Upper lobe of left lung (tissue), 6 donors: ENCODE measurements at regions not wholly inside any gene's neighbourhood (a gene's known extent, or its start where the extent isn't known, plus 50 kb on each side); places are given as distances from the start of the nearest gene placed in this dataset.

Experiments
- ATAC-seq, 2 donors: fragments of 200-7000 bp; cut with Tn5 transposase; one replicate each; pipeline ENCODE4 v1.9.1; 2022; ENCODE audit warnings: mild to moderate bottlenecking in 2 of 2, moderate library complexity in 2 of 2; ENCODE audit not compliant: low FRiP score in 2 of 2
- DNase-seq, 2 donors: peaks; one replicate each; pipeline ENCODE4 v3.0.0-alpha.2; 2019 to 2020
- H3K27ac ChIP-seq, 4 donors: fragments of 200-600 bp; sonication (generic); one replicate each; pipeline ENCODE4 v1.5.1; 2016 to 2019
- H3K27me3 ChIP-seq, 4 donors: fragments of 200-600 bp; sonication (generic); one replicate each; pipeline ENCODE4 v1.5.1; 2017 to 2019
- H3K36me3 ChIP-seq, 4 donors: fragments of 200-600 bp; sonication (generic); one replicate each; pipeline ENCODE4 v1.5.1; 2016 to 2019
- H3K4me1 ChIP-seq, 4 donors: fragments of 200-600 bp; sonication (generic); one replicate each; pipeline ENCODE4 v1.5.1; 2018 to 2019
- H3K4me3 ChIP-seq, 4 donors: fragments of 200-600 bp; sonication (generic); one replicate each; pipeline ENCODE4 v1.5.1; 2017 to 2019; ENCODE audit warnings: mild to moderate bottlenecking in 2 of 4, moderate library complexity in 1 of 4
- H3K9me3 ChIP-seq, 4 donors: fragments of 200-600 bp; sonication (generic); one replicate each; pipeline ENCODE4 v1.5.1; 2018 to 2019
- EP300 ChIP-seq, 4 donors: sonication (generic); formaldehyde crosslinking; IDR thresholded peaks; one replicate each; pipeline ENCODE4 v1.5.1; 2017; ENCODE audit warnings: antibody characterized with exemption in 4 of 4, control low read depth in 2 of 4
- POLR2A ChIP-seq, 4 donors: fragments of 450-650 bp; IDR thresholded peaks; one replicate each; pipeline ENCODE4 v1.5.1; 2016 to 2017; ENCODE audit warnings: antibody characterized with exemption in 4 of 4, mild to moderate bottlenecking in 2 of 4
- POLR2AphosphoS5 ChIP-seq, 2 donors: sonication (generic); formaldehyde crosslinking; IDR thresholded peaks; one replicate each; pipeline ENCODE4 v1.5.1; 2017; ENCODE audit warnings: antibody characterized with exemption in 2 of 2
- WGBS, 2 donors: methylation state at CpG; one replicate each; pipeline ENCODE4 v1.1.5; 2017 to 2018; 5-methylcytosine and 5-hydroxymethylcytosine counted together
- TF ChIP-seq, protein P1 (sequence below), 6 experiments: fragments of 450-650 bp in 4 of 6; fragments of 200-600 bp in 2 of 6; sonication (generic) in 2 of 6; IDR thresholded peaks; one replicate each; pipeline ENCODE4 v1.5.1; 2016 to 2019; ENCODE audit warnings: antibody characterized with exemption in 6 of 6
- donor health status: DM: no; HTN: no; CAD: no; lungs with moderate emphysema.
- donor health status: DM: no; HTN: yes; CAD: no; lungs with severe emphysema.

DNA sequence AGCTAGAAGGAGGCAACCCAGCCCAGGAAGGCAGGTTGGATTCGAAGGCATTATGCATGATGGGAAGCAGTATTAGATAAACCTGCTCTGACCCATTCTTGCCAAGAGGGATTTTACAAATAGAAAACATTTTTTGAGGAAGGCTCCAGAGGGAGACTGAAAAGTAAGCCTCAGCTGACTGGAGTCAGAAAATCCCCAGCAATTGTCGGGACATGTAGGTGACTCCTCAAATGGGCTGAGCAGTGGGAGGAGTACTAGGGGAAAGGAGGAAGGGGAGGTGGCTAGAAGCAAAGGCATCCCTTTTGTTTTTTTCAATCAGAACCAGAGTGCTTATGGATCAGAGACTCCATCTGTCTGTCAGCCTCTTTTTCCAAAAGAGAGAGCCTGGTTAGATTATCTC, 138.1 kb upstream of the NTF3 start:
- no peak for DNase-seq
- Histone ChIP-seq H3K4me1 (no peaks in the 10 kb centered on the region), H3K9me3 (no peaks in the 10 kb centered on the region), H3K27me3 (no peaks in the 10 kb centered on the region), H3K36me3 (no peaks in the 10 kb centered on the region), H3K4me3 (no peak overlapping the region), H3K27ac (no peak overlapping the region)
- no peak for TF ChIP-seq EP300 (IDR thresholded peaks at IDR 0.05)
- TF ChIP-seq POLR2AphosphoS5 (IDR thresholded peaks at IDR 0.05), result no peak
- TF ChIP-seq POLR2A (IDR thresholded peaks at IDR 0.05), result no peak
- TF ChIP-seq, protein P1, sequence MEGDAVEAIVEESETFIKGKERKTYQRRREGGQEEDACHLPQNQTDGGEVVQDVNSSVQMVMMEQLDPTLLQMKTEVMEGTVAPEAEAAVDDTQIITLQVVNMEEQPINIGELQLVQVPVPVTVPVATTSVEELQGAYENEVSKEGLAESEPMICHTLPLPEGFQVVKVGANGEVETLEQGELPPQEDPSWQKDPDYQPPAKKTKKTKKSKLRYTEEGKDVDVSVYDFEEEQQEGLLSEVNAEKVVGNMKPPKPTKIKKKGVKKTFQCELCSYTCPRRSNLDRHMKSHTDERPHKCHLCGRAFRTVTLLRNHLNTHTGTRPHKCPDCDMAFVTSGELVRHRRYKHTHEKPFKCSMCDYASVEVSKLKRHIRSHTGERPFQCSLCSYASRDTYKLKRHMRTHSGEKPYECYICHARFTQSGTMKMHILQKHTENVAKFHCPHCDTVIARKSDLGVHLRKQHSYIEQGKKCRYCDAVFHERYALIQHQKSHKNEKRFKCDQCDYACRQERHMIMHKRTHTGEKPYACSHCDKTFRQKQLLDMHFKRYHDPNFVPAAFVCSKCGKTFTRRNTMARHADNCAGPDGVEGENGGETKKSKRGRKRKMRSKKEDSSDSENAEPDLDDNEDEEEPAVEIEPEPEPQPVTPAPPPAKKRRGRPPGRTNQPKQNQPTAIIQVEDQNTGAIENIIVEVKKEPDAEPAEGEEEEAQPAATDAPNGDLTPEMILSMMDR (IDR thresholded peaks at IDR 0.05), result no peak
- no peak for ATAC-seq
- 69 to 90% methylated on average over 2 of the region's 2 CpGs for WGBS, 2 donors

DNA sequence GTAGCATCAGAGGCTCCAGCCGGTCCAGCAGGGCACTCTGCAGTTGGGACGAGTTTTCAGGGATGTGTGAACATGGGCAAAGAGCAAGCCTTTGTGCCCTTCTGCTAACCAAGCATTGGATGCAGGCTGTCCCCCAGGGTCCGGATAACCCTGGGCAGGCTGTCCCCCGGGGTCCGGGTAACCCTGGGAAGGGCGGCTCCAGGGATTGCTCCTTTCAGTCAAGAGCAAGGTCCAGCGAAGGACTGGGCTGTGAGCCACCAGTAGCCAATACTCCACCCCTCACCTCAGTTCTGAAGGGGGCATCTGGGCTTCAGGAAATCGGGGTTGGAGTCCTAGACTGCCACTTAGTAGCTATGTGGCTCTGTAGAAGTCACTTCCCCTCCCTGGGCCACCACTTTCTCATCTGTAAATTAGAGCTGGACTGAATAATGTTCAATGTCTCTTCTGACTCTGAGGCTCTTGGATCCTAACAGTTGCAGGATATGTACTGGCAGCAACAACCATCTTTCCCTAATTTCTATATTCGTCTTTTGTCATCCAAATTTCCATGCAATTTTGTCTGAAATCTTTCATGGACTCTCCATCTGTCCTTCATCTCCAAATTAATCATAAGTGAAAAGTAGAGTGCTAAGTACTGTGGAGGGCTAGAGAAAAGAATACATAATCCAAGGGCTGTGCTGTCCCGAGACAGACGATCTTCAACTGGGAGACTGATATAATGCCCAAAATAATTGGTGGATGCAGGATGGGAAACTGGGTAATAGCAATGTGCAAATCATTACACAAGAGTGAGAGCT, 137.4 kb upstream of the NTF3 start:
- Histone ChIP-seq H3K36me3 (no peaks in the 10 kb centered on the region), H3K27me3 (no peaks in the 10 kb centered on the region), H3K27ac (no peak overlapping the region), H3K4me1 (no peaks in the 10 kb centered on the region), H3K9me3 (no peaks in the 10 kb centered on the region), H3K4me3 (no peak overlapping the region)
- ATAC-seq, result no peak
- DNase-seq, result peak in 1 of 2 donors; percentile 21
- TF ChIP-seq, protein P1 (IDR thresholded peaks at IDR 0.05), result no peak
- TF ChIP-seq POLR2AphosphoS5 (IDR thresholded peaks at IDR 0.05) (no peak), POLR2A (IDR thresholded peaks at IDR 0.05) (no peak), EP300 (IDR thresholded peaks at IDR 0.05) (no peak)
- WGBS, 2 donors, result 84 to 91% methylated on average over 6 to 10 of the region's 11 CpGs

DNA sequence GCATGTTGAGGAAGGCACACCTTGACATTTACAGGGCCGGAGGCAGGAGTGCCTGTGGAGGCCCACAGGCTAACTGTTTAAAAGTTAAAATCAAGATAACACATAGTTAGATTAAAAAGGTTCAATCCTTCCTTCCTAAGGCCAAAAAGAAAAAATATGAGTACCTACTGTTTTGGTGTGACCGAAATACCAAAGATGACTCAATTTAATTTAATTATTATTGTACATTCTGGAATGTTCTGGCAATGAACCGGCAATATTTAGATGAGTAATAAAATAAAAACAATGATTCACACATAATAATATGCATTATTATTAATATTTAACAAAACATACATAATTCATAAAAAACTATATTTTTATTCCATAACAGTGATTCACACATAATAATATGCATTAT, 136.8 kb upstream of the NTF3 start:
- Histone ChIP-seq H3K36me3 (no peaks in the 10 kb centered on the region), H3K27ac (no peak overlapping the region), H3K4me1 (no peaks in the 10 kb centered on the region), H3K4me3 (no peak overlapping the region), H3K27me3 (no peaks in the 10 kb centered on the region), H3K9me3 (no peaks in the 10 kb centered on the region)
- TF ChIP-seq POLR2AphosphoS5 (IDR thresholded peaks at IDR 0.05) (no peak), EP300 (IDR thresholded peaks at IDR 0.05) (no peak), POLR2A (IDR thresholded peaks at IDR 0.05) (no peak)
- TF ChIP-seq, protein P1 (IDR thresholded peaks at IDR 0.05), result no peak
- ATAC-seq, result no peak
- WGBS, 2 donors, result 90 to 91% methylated on average over 3 of the region's 3 CpGs
- DNase-seq, result no peak

DNA sequence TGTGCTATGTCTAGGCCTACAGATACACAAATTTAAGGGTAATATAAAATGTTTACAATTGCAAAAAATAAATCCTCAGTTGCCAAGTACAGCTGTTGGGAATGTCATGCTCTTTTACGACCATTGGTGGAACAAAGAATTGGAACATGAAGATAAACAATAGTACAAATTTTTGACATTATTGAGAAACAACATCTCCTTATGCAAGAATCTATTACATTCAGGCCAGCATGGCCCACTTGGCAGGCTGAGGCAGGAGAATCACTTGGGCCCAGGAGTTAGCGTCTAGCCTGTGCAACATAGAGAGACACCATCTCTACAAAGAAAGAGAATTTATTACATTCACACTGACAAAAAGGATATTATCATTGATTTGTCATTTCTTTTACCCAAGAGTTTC, 135.9 kb upstream of the NTF3 start:
- Histone ChIP-seq H3K4me1 (no peaks in the 10 kb centered on the region), H3K36me3 (no peaks in the 10 kb centered on the region), H3K27ac (no peak overlapping the region), H3K4me3 (no peak overlapping the region), H3K27me3 (no peaks in the 10 kb centered on the region), H3K9me3 (no peaks in the 10 kb centered on the region)
- DNase-seq (no peak), ATAC-seq (no peak)
- 85 to 87% methylated on average over 2 of the region's 2 CpGs for WGBS, 2 donors
- TF ChIP-seq POLR2A (IDR thresholded peaks at IDR 0.05), result no peak
- TF ChIP-seq, protein P1 (IDR thresholded peaks at IDR 0.05), result no peak
- TF ChIP-seq EP300 (IDR thresholded peaks at IDR 0.05), result no peak
- TF ChIP-seq POLR2AphosphoS5 (IDR thresholded peaks at IDR 0.05), result no peak

DNA sequence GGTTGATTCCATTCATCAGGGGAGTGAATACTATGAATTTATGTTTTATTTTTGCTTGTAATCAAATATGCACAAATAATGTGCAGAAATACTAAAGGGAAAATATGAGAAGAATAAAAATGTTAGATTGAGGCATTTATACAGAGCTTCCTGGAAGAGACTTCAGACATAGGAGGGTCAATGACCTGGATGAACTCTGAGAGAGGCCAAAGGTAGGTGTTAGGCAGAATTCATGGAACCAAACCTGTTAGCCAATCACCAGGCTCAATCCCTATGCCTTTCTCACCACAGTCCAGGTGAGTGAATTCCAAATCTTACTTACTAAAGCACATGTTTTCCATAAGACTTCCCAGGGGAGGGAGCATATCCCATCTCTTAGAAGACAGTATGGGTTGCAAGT, 130.4 kb upstream of the NTF3 start:
- Histone ChIP-seq H3K4me3 (no peak overlapping the region), H3K27ac (no peak overlapping the region), H3K4me1 (peaks cover 0 to 6% (median 3%) of the 10 kb centered on the region in 4 donors), H3K36me3 (no peaks in the 10 kb centered on the region), H3K27me3 (no peaks in the 10 kb centered on the region), H3K9me3 (no peaks in the 10 kb centered on the region)
- TF ChIP-seq EP300 (IDR thresholded peaks at IDR 0.05) (no peak), POLR2A (IDR thresholded peaks at IDR 0.05) (no peak), POLR2AphosphoS5 (IDR thresholded peaks at IDR 0.05) (no peak)
- TF ChIP-seq, protein P1 (IDR thresholded peaks at IDR 0.05), result no peak
- ATAC-seq (no peak), DNase-seq (no peak)
